ENCODE measurements at regions not wholly inside any gene's neighbourhood (a gene's known extent, or its start where the extent isn't known, plus 50 kb on each side); places are given as distances from the start of the nearest gene placed in this dataset.

DNA sequence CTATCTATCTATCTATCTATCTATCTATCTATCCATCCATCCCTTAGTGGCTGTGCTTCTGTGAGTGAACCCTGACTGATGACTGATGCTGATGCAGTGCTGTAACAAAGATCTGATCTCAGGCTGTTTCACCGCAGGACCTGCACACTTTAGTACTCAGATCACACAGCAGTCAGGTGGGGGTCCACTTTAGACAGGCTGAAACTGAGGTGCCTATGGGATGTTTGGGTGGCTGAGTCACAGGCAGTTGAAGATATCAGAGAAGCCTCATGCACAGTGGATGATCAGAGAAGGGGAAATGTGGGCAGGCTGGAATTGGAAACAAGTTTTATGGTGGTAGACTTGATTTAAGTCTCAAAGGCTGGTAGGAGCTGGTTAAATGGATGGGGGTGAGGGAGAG lies 156.4 kb downstream of the INSIG2 start:
- TF ChIP-seq, protein P1, sequence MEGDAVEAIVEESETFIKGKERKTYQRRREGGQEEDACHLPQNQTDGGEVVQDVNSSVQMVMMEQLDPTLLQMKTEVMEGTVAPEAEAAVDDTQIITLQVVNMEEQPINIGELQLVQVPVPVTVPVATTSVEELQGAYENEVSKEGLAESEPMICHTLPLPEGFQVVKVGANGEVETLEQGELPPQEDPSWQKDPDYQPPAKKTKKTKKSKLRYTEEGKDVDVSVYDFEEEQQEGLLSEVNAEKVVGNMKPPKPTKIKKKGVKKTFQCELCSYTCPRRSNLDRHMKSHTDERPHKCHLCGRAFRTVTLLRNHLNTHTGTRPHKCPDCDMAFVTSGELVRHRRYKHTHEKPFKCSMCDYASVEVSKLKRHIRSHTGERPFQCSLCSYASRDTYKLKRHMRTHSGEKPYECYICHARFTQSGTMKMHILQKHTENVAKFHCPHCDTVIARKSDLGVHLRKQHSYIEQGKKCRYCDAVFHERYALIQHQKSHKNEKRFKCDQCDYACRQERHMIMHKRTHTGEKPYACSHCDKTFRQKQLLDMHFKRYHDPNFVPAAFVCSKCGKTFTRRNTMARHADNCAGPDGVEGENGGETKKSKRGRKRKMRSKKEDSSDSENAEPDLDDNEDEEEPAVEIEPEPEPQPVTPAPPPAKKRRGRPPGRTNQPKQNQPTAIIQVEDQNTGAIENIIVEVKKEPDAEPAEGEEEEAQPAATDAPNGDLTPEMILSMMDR (IDR thresholded peaks at IDR 0.05; ENCODE audit: low read length), result no peak
- no peak for TF ChIP-seq EZH2 (IDR thresholded peaks at IDR 0.05; ENCODE audit: borderline replicate concordance, low read length)
- no peak overlapping the region for H3K4me2 ChIP-seq (ENCODE audit: low read length)
- H3K27ac ChIP-seq (ENCODE audit: low read depth, low read length, poor library complexity, severe bottlenecking), result no peak overlapping the region
- no peaks in the 10 kb centered on the region for H3K9me2 ChIP-seq (ENCODE audit: low read depth, low read length)
- no peaks in the 10 kb centered on the region for H3K36me3 ChIP-seq (ENCODE audit: insufficient read depth, low read length)
- H3K27me3 ChIP-seq (ENCODE audit: insufficient read depth, low read length), result no peaks in the 10 kb centered on the region
- H3K79me2 ChIP-seq (ENCODE audit: insufficient read depth, low read length), result no peaks in the 10 kb centered on the region
- H3K9ac ChIP-seq (ENCODE audit: low read length), result no peak overlapping the region
- no peak overlapping the region for H3K4me3 ChIP-seq (ENCODE audit: low read depth, low read length, poor library complexity, severe bottlenecking)
- no peaks in the 10 kb centered on the region for H3K4me1 ChIP-seq (ENCODE audit: insufficient read depth, low read length, severe bottlenecking)
- H3F3A ChIP-seq (ENCODE audit: insufficient read depth, low read length), result no peaks in the 10 kb centered on the region
- H2AFZ ChIP-seq (ENCODE audit: low read length), result no peak overlapping the region
- H4K20me1 ChIP-seq (ENCODE audit: insufficient read depth, low read length), result no peaks in the 10 kb centered on the region
- no peaks in the 10 kb centered on the region for H3K9me3 ChIP-seq (ENCODE audit: low read length)

DNA sequence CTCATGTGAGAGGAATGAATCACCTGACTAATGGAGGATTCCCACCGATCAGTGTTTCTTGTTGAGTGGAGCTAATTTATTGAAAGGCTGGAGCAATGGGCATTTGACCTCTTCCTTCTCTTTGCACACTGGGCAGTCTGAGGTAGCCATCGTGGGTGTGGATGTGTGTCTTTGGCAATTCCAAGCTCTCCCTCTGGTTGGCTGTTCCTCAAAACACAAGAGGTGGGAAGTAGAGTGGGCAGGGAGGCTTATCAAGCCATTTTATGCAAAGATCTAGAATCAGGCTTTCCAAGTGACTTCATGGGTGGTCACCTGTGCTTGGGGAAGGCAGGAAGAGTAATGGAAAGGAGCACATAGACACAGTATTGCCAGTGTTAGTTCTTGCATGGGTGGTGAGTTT lies 154.8 kb downstream of the INSIG2 start:
- Histone ChIP-seq H3K27me3 (ENCODE audit: insufficient read depth, low read length) (no peaks in the 10 kb centered on the region), H3K4me1 (ENCODE audit: insufficient read depth, low read length, severe bottlenecking) (no peaks in the 10 kb centered on the region), H3K9ac (ENCODE audit: low read length) (no peak overlapping the region), H3K36me3 (ENCODE audit: insufficient read depth, low read length) (no peaks in the 10 kb centered on the region), H3K4me3 (ENCODE audit: low read depth, low read length, poor library complexity, severe bottlenecking) (no peak overlapping the region), H4K20me1 (ENCODE audit: insufficient read depth, low read length) (no peaks in the 10 kb centered on the region), H3K4me2 (ENCODE audit: low read length) (no peak overlapping the region), H3K9me2 (ENCODE audit: low read depth, low read length) (no peaks in the 10 kb centered on the region), H3F3A (ENCODE audit: insufficient read depth, low read length) (no peaks in the 10 kb centered on the region), H2AFZ (ENCODE audit: low read length) (no peak overlapping the region), H3K79me2 (ENCODE audit: insufficient read depth, low read length) (no peaks in the 10 kb centered on the region), H3K9me3 (ENCODE audit: low read length) (no peaks in the 10 kb centered on the region), H3K27ac (ENCODE audit: low read depth, low read length, poor library complexity, severe bottlenecking) (no peak overlapping the region)
- TF ChIP-seq EZH2 (IDR thresholded peaks at IDR 0.05; ENCODE audit: borderline replicate concordance, low read length), result no peak
- TF ChIP-seq, protein P1 (IDR thresholded peaks at IDR 0.05; ENCODE audit: low read length), result no peak

DNA sequence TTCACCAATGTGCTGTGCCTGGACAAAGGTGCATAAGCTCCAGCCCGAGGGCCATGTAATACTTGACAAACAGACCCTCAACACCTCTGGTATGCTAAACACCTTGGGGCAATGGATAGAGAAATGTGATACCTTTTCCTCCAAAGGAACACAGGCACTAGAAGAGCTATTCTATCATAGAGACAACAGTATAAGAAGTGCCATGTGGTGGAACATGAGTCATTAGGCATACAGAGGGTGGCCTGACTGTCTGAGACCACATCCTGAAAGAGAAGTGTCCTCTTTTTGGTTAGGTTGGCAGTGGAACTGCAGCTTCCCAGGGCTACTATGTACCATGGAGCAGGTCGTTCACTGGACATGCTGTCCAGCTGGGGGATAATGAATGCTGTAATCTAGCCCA lies 153.9 kb downstream of the INSIG2 start:
- Histone ChIP-seq H3K27me3 (ENCODE audit: insufficient read depth, low read length) (0 out of 2 replicates have a peak, but pooled peaks cover 3% of the 10 kb centered on the region), H4K20me1 (ENCODE audit: insufficient read depth, low read length) (no peaks in the 10 kb centered on the region), H3K9me2 (ENCODE audit: low read depth, low read length) (no peaks in the 10 kb centered on the region), H2AFZ (ENCODE audit: low read length) (no peak overlapping the region), H3K79me2 (ENCODE audit: insufficient read depth, low read length) (no peaks in the 10 kb centered on the region), H3K4me3 (ENCODE audit: low read depth, low read length, poor library complexity, severe bottlenecking) (no peak overlapping the region), H3K9me3 (ENCODE audit: low read length) (no peaks in the 10 kb centered on the region), H3K36me3 (ENCODE audit: insufficient read depth, low read length) (no peaks in the 10 kb centered on the region), H3F3A (ENCODE audit: insufficient read depth, low read length) (no peaks in the 10 kb centered on the region), H3K4me2 (ENCODE audit: low read length) (no peak overlapping the region), H3K4me1 (ENCODE audit: insufficient read depth, low read length, severe bottlenecking) (no peaks in the 10 kb centered on the region), H3K27ac (ENCODE audit: low read depth, low read length, poor library complexity, severe bottlenecking) (no peak overlapping the region), H3K9ac (ENCODE audit: low read length) (no peak overlapping the region)
- TF ChIP-seq, protein P1 (IDR thresholded peaks at IDR 0.05; ENCODE audit: low read length), result no peak
- TF ChIP-seq EZH2 (IDR thresholded peaks at IDR 0.05; ENCODE audit: borderline replicate concordance, low read length), result no peak
